T-helper 17 cell (primary cell): ENCODE measurements at regions not wholly inside any gene's neighbourhood (a gene's known extent, or its start where the extent isn't known, plus 50 kb on each side); places are given as distances from the start of the nearest gene placed in this dataset.

Source experiments
- ATAC-seq: fragments of 150-1000 bp; cut with Tn5 transposase; 2 replicates; pipeline ENCODE4 v1.10.0; 2021; ENCODE audit warnings: mild to moderate bottlenecking, moderate library complexity
- DNase-seq, 3 donors: peaks; one replicate each; pipeline versions ENCODE4 v3.0.0 to v3.0.0-alpha.2; 2020 to 2021
- H3K9me3 ChIP-seq: one replicate; pipeline ENCODE4 v1.7.0; 2013; ENCODE audit warnings: low read length, mild to moderate bottlenecking; ENCODE audit not compliant: control insufficient read depth, poor library complexity, severe bottlenecking
- H3K27ac Mint-ChIP-seq: one replicate; pipeline ENCODE4 v1.8.0; 2022; ENCODE audit warnings: mild to moderate bottlenecking, moderate library complexity, mixed read lengths
- H3K27me3 Mint-ChIP-seq: one replicate; pipeline ENCODE4 v1.8.0; 2022; ENCODE audit warnings: mixed read lengths
- H3K36me3 Mint-ChIP-seq: one replicate; pipeline ENCODE4 v1.8.0; 2022; ENCODE audit warnings: low read depth, mixed read lengths
- H3K4me1 Mint-ChIP-seq: one replicate; pipeline ENCODE4 v1.8.0; 2022; ENCODE audit warnings: mild to moderate bottlenecking, mixed read lengths
- H3K4me3 Mint-ChIP-seq: one replicate; pipeline ENCODE4 v1.8.0; 2022; ENCODE audit warnings: mild to moderate bottlenecking, moderate library complexity, mixed read lengths

DNA sequence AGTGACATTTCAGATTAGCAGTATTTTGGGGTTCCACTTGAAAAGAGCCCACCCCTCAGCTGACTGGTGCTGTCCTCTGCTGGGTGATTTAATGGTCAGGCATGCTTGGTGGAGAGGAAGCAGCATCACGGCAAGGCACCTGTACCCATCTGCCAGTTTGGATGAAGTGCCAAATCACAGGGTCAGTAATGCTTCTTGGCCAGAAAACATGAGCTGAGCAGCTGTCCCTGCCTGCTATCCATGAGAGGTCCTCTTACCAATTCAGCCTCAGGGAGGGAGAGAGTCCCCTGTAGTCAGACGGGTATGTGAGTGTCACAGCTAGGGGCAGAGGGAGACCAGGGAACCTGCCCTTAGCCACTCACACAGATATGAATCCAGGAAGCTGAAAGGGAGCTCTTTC, 137.9 kb downstream of the SEC61B start:
- H3K9me3 ChIP-seq, result no peaks in the 10 kb centered on the region
- H3K27ac Mint-ChIP-seq, result no peak overlapping the region
- ATAC-seq (no peak), DNase-seq (no peak)
- H3K4me1 Mint-ChIP-seq, result peaks cover 12% of the 10 kb centered on the region
- H3K27me3 Mint-ChIP-seq, result peaks cover 63% of the 10 kb centered on the region
- no peaks in the 10 kb centered on the region for H3K36me3 Mint-ChIP-seq
- H3K4me3 Mint-ChIP-seq, result no peak overlapping the region

DNA sequence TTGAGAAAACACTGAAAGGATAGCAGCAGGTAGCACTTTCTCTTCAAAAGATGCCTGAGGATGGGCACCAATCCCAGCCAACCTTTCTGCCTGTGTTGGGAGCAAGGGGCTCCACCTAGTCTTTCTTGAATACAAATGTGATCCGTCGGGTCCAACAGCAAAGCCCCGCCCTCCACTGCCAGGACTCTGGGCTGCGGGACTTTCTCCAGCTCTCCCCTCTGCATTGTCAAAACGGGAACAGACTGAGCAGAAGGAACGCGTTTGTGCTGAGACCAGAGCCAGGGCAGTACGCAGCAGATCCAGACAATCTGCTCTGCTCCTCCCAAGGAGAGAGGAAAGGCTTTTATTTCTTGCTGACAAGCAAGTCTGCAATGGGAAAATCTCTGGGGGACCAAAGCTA, 139.7 kb downstream of the SEC61B start:
- DNase-seq (no peak), ATAC-seq (no peak)
- no peaks in the 10 kb centered on the region for H3K9me3 ChIP-seq
- no peak overlapping the region for H3K27ac Mint-ChIP-seq
- peaks cover 12% of the 10 kb centered on the region for H3K4me1 Mint-ChIP-seq
- peaks cover 69% of the 10 kb centered on the region for H3K27me3 Mint-ChIP-seq
- H3K4me3 Mint-ChIP-seq, result no peak overlapping the region
- H3K36me3 Mint-ChIP-seq, result no peaks in the 10 kb centered on the region

DNA sequence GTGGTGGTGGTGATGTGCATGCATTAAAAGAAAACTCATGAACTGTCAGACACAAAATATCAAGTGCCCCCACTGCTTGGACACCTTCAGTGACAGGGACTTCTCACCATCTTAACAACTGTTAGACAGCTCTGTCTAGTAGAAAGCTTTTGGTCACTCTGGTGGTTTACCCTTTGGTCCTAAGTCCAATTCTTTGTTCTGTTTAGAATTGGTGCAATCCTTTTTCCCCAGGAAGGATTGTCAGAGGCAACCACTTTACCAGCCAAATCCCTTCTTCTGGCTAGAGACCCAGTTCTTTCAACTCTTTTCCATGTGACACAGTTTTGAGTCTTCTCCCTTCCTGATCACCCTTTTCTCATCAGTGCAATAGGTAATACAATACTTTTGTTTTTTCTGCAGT, 140.2 kb downstream of the SEC61B start:
- H3K4me1 Mint-ChIP-seq, result peaks cover 12% of the 10 kb centered on the region
- DNase-seq (no peak), ATAC-seq (no peak)
- H3K4me3 Mint-ChIP-seq, result no peak overlapping the region
- H3K36me3 Mint-ChIP-seq, result peaks cover 2% of the 10 kb centered on the region
- no peaks in the 10 kb centered on the region for H3K9me3 ChIP-seq
- H3K27me3 Mint-ChIP-seq, result peaks cover 74% of the 10 kb centered on the region
- no peak overlapping the region for H3K27ac Mint-ChIP-seq

DNA sequence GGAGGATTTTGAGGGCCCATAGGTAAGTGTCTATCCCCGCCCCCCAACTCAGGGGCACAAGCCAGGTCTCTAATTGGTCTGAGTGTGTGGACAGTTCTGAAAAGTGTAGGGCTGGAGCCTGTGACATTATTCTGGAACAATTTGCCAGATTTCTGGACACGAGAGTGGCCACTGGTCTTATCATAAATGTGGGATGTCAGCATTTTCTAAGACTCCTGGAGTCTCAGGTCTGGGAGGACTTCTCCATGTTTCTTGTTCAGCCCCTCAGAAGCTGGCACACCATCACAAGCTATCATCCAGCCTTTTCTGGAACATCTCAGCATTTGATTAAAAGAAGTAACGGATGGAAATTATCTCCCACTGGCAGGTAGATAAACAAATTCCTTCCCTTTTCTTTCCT, 141.4 kb downstream of the SEC61B start:
- Mint-ChIP-seq H3K4me3 (no peak overlapping the region), H3K4me1 (peaks cover 17% of the 10 kb centered on the region), H3K27me3 (peaks cover 78% of the 10 kb centered on the region), H3K27ac (no peak overlapping the region), H3K36me3 (peaks cover 5% of the 10 kb centered on the region)
- no peak for ATAC-seq
- no peaks in the 10 kb centered on the region for H3K9me3 ChIP-seq
- no peak for DNase-seq

DNA sequence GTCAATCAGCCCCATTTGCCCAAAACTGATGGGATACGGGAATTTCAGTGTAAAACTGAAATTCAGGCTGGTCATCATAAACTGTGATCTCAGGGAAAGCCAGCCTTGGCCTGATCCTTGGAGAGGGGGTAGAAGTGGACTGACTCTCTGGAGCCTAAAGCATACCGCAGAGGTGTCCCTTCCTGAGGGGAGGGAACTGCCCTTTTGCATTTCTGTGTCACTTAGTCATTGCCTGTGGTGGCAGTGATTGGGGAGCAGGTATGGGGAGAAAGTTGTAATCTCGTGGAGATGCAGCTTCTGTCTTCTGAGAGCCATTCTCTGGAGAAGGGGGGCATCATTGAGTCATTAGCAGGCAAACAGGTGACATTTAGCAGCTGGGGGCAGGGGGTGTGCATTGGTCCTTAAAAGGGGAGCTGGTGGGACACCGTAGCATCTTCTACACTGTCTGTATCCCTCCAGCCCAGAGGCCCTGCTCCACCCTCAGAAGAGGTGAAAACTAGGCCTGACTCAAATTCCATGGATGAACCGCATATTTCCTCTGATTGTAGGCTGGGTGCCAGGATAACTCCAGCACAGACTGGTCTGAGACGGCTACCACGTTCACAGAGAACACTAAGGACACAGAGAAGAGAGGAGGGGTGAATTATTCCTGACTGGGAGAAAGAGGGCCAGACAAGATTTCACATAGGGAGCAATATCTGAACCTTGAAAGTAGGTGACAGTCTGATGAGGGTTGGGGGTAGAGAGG, 143.3 kb downstream of the SEC61B start:
- no peak overlapping the region for H3K4me3 Mint-ChIP-seq
- ATAC-seq (no peak), DNase-seq (no peak)
- H3K27me3 Mint-ChIP-seq, result peaks cover 81% of the 10 kb centered on the region
- peaks cover 16% of the 10 kb centered on the region for H3K4me1 Mint-ChIP-seq
- peaks cover 15% of the 10 kb centered on the region for H3K36me3 Mint-ChIP-seq
- no peak overlapping the region for H3K27ac Mint-ChIP-seq
- H3K9me3 ChIP-seq, result no peaks in the 10 kb centered on the region

DNA sequence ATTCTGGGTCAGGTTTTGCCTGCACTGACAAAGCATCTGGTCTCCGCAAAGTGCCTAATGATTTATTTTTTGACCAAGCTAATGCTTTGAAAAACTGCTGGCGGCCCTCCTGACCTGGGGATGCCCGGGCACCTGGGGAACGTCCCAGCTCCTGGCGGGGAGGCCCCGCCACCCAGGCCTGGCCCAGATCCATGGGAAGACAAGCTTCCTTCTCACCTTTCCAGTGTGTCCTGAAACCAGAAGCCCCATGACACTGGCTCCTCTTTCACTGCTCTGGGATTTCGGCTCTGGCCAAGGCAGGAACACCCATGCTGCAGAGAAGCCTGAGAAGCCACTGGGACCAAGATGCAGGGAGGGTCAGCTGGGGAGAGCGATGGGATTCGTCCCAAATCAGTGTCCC, 144.1 kb downstream of the SEC61B start:
- ATAC-seq (no peak), DNase-seq (no peak)
- Mint-ChIP-seq H3K27me3 (peaks cover 83% of the 10 kb centered on the region), H3K27ac (no peak overlapping the region), H3K4me1 (peaks cover 14% of the 10 kb centered on the region), H3K4me3 (no peak overlapping the region), H3K36me3 (peaks cover 15% of the 10 kb centered on the region)
- no peaks in the 10 kb centered on the region for H3K9me3 ChIP-seq

DNA sequence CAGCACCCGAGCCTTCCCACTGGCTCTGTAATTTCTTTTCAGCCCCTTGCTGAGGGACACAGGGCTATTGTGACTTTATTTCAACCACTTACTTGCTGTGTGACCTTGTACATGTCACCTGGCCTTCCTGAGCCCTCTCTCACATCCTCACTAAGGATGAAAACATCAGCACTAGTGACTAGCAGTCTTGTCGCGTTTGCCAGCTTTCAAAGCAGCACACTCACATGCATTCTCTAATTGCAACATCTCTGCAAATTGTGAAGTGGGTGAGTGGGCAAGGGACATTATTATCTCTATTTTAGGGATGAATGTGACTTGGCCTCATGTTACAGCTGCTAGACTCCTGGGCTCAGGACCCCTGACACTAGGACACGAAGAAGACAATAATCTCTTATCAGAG, 144.5 kb downstream of the SEC61B start:
- DNase-seq (no peak), ATAC-seq (no peak)
- no peaks in the 10 kb centered on the region for H3K9me3 ChIP-seq
- peaks cover 83% of the 10 kb centered on the region for H3K27me3 Mint-ChIP-seq
- H3K36me3 Mint-ChIP-seq, result peaks cover 15% of the 10 kb centered on the region
- H3K4me1 Mint-ChIP-seq, result peaks cover 14% of the 10 kb centered on the region
- no peak overlapping the region for H3K27ac Mint-ChIP-seq
- H3K4me3 Mint-ChIP-seq, result no peak overlapping the region

DNA sequence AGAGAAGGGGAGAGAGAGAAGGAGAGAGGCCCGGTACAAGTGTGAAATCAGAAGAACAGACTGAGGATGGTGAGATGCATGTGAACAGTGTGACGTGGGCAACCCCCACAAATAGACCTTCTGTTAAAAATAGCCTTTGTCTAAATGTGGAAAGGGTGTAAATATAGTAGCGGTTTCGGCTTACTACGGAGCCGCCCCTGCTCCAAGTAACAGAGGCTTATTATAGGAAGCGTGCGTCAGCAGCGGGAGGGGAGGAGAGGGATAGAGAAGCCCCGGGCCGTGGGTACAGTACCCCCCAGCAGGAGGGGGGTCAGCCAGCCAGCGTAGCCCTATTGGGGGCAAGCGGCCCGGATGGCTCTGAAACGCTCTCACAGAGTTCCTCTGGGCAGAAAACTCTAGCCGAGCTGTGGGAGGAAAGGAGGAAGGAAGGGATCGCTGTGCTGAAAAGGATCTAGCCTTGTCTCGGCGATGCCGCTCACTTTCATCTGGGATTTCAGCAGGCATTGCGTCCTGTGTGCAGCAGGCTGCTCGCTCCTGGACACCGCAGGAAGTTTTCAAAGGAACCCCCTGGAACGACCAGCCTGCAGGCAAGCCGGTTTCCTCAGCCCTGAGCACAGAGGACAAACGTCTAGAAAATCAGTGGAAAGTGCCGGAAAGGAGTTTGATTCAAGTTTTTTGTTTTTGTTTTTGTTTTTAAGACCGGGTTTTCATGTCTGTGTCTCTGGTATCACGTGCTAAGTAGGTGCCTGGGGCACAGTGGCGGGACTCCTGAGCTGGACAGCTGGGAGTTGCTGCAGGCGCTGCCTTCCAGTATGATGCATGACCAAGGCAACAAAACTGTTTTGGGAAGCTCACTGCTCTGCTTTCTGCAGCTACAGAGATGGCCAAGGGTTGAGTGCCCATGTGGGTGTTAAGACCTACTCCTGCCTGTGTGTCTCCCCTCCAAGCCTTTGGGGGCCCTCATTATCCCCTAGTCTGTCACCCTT, 146.6 kb downstream of the SEC61B start:
- DNase-seq (no peak), ATAC-seq (no peak)
- H3K9me3 ChIP-seq, result no peaks in the 10 kb centered on the region
- no peak overlapping the region for H3K27ac Mint-ChIP-seq
- peaks cover 11% of the 10 kb centered on the region for H3K4me1 Mint-ChIP-seq
- peak overlapping the region; percentile 82 for H3K4me3 Mint-ChIP-seq
- H3K36me3 Mint-ChIP-seq, result peaks cover 15% of the 10 kb centered on the region
- H3K27me3 Mint-ChIP-seq, result peaks cover 67% of the 10 kb centered on the region

DNA sequence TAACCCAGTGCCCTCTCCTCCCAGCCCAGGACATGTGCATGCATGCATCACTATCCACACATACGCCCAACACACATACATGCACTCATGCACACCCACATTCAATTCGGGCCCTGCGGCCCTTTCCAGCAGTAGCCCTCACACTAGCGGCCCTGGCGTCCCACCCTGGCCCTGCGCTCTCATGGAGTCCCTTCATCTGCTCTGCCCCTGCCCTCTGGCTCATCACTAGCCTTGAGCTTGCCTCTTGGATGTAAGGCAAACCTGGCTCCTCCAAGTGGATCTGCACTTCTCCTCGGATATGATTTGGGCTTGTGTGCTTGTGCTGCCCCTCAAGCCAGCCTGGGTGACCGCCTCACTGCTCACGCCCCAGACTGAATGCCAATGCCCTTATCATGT, 147.2 kb downstream of the SEC61B start:
- DNase-seq (no peak), ATAC-seq (no peak)
- H3K9me3 ChIP-seq, result no peaks in the 10 kb centered on the region
- Mint-ChIP-seq H3K27me3 (peaks cover 65% of the 10 kb centered on the region), H3K4me3 (no peak overlapping the region), H3K36me3 (peaks cover 15% of the 10 kb centered on the region), H3K4me1 (peaks cover 11% of the 10 kb centered on the region), H3K27ac (no peak overlapping the region)

DNA sequence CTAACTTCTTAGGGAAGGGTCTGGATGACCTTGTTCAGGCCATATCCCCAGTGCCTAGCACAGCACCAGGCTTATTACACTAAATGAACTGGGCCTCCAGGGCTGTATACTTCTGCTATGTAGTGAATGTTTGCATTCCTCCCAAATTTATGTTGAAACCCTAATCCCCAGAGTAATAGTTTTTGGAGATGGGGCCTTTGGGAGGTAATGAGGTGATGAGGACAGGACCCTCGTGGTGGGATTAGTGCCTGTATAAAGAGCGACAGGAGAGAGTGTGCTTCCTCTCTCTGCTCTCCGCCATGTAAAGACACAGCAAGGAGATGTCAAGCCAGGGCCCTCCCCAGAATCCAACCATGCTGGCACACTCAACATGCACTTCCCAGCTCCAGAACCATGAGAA, 148.3 kb downstream of the SEC61B start:
- Mint-ChIP-seq H3K27me3 (peaks cover 57% of the 10 kb centered on the region), H3K36me3 (peaks cover 15% of the 10 kb centered on the region), H3K27ac (no peak overlapping the region), H3K4me1 (peaks cover 8% of the 10 kb centered on the region), H3K4me3 (no peak overlapping the region)
- ATAC-seq (no peak), DNase-seq (no peak)
- no peaks in the 10 kb centered on the region for H3K9me3 ChIP-seq

DNA sequence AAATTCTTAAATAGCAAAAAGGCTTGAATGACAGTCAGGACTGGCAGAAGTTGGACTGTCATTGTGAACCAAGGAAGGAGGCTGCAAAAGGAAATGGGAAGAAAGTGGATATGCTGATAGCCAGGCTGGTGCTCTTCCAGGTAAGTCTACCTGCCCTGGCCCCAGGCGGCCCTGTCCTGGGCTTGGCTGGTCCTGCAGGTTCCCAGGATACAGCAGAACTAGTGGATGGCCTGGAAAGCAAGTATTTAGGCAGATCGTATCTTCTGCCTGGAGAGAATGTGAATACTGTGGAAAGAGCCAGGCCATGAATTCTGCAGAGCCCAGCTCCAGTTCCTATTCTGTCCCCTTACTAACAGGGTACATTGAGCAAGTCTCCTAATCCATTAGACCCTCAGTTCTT, 149.3 kb downstream of the SEC61B start:
- no peak overlapping the region for H3K4me3 Mint-ChIP-seq
- no peak overlapping the region for H3K27ac Mint-ChIP-seq
- peaks cover 8% of the 10 kb centered on the region for H3K4me1 Mint-ChIP-seq
- DNase-seq (no peak), ATAC-seq (no peak)
- H3K27me3 Mint-ChIP-seq, result peaks cover 62% of the 10 kb centered on the region
- H3K36me3 Mint-ChIP-seq, result peaks cover 15% of the 10 kb centered on the region
- H3K9me3 ChIP-seq, result no peaks in the 10 kb centered on the region

DNA sequence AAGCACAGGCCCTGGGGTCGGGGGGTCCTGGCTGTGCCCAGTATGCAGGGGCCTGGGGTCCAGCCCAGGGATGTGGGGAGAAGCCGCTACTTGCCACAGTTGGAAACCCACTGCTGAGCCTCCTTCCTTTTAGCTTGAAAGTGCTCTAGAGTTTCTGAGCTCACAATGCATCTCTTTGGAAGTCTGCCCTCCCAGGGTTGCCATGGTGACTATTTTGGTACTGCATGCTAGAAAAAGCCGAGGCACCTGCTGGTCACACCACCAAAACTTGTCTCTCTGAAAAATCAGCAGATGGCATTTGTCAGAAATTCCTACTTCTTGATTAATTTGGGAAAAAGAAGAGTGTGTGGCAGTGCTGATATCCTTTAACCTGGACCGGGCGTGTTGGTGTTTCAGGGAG, 151.8 kb downstream of the SEC61B start:
- H3K27ac Mint-ChIP-seq, result no peak overlapping the region
- DNase-seq (no peak), ATAC-seq (no peak)
- peaks cover 3% of the 10 kb centered on the region for H3K4me1 Mint-ChIP-seq
- peaks cover 10% of the 10 kb centered on the region for H3K36me3 Mint-ChIP-seq
- no peak overlapping the region for H3K4me3 Mint-ChIP-seq
- H3K27me3 Mint-ChIP-seq, result peaks cover 50% of the 10 kb centered on the region
- no peaks in the 10 kb centered on the region for H3K9me3 ChIP-seq

DNA sequence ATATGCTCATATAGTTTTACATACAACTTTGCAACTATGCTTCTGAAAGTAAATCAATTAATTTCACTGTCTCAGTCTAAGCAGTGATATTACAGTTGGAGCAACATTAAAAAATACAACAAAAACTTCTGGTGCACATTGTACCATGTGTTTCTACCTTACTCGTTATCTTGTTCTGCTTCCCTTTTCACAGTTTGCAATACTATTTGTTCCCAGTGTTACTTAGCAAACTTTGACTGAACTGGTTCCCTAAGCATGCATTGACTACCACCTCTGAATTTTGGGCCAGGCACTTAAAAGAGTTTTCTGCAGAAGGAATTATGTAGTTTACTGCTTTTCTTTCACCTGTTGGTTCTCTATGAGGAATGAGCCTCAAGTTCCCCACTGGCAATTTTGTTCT, 152.7 kb downstream of the SEC61B start:
- Mint-ChIP-seq H3K4me1 (no peaks in the 10 kb centered on the region), H3K27ac (no peak overlapping the region), H3K36me3 (peaks cover 4% of the 10 kb centered on the region), H3K4me3 (no peak overlapping the region), H3K27me3 (peaks cover 46% of the 10 kb centered on the region)
- ATAC-seq (no peak), DNase-seq (no peak)
- H3K9me3 ChIP-seq, result no peaks in the 10 kb centered on the region
